Skeletal muscle tissue (tissue), 3 donors: ENCODE measurements at regions not wholly inside any gene's neighbourhood (a gene's known extent, or its start where the extent isn't known, plus 50 kb on each side); places are given as distances from the start of the nearest gene placed in this dataset.

ENCODE experiments used
- H3K27ac ChIP-seq: one replicate; pipeline ENCODE4 v1.7.0; 2013; ENCODE audit warnings: mild to moderate bottlenecking, low read depth, low read length, inconsistent platforms
- H3K27me3 ChIP-seq, 3 donors: one replicate each; pipeline ENCODE4 v1.7.0; 2013; ENCODE audit warnings: low read length in 3 of 3; ENCODE audit not compliant: control insufficient read depth in 3 of 3, insufficient read depth in 3 of 3
- H3K36me3 ChIP-seq, 3 donors: one replicate each; pipeline ENCODE4 v1.7.0; 2013; ENCODE audit warnings: low read length in 3 of 3; ENCODE audit not compliant: control insufficient read depth in 3 of 3, insufficient read depth in 3 of 3
- H3K4me1 ChIP-seq, 3 donors: one replicate each; pipeline ENCODE4 v1.7.0; 2013; ENCODE audit warnings: low read length in 3 of 3, mild to moderate bottlenecking in 3 of 3; ENCODE audit not compliant: control insufficient read depth in 3 of 3, insufficient read depth in 3 of 3
- H3K4me3 ChIP-seq, 3 donors: one replicate each; pipeline ENCODE4 v1.7.0; 2013; ENCODE audit warnings: low read length in 3 of 3
- H3K9ac ChIP-seq, 3 donors: one replicate each; pipeline ENCODE4 v1.7.0; 2013; ENCODE audit warnings: low read length in 3 of 3, mild to moderate bottlenecking in 3 of 3, moderate library complexity in 2 of 3, low read depth in 1 of 3
- H3K9me3 ChIP-seq, 3 donors: one replicate each; pipeline ENCODE4 v1.7.0; 2013; ENCODE audit warnings: low read length in 3 of 3; ENCODE audit not compliant: control insufficient read depth in 3 of 3
- donor health status: Osteomylitis.

DNA sequence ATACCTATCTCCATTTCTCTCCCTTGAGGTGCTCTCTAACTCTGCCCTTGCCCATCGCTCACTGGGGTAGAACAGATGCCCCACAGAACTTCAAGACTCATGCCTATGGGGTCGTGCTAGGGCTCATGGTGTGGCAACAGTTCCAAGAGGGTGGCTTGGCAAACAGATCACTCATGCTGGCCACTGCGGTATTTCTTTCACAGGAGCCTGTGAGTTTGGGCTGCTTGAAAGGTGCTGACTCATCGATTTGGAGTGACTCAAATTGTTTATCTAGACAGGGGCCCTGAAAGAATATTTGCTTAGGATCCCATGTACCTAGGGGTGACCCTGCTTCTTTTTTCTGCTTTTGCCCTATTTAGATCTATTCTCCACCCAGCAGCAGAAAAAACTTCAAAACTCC, 69.9 kb downstream of the IRX5 start:
- Histone ChIP-seq H3K27ac (no peak overlapping the region), H3K4me3 (no peak overlapping the region), H3K36me3 (no peaks in the 10 kb centered on the region), H3K9me3 (no peaks in the 10 kb centered on the region), H3K9ac (no peak overlapping the region), H3K4me1 (no peaks in the 10 kb centered on the region), H3K27me3 (peaks cover 3 to 27% (median 7%) of the 10 kb centered on the region in 3 donors)

DNA sequence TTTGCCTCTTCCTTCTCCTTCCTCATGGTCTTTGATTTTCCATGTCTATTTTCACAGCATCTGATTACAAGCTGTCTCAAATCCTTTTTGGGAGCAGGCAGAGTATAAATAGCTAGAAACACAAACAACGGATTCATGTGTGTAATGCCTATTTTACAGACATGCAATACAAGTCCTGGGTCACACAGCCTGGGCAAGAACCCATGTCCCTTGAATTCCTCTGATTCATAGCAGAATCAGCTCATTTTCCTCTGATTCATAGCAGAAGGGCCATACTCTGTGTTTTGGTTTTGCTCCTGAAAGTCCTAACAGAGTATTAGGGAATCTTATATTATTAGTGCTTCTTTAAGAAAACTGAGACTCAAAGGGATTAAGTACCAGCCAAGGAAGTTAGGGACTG, 71.3 kb downstream of the IRX5 start:
- H3K27ac ChIP-seq = no peak overlapping the region
- H3K36me3 ChIP-seq = no peaks in the 10 kb centered on the region
- no peaks in the 10 kb centered on the region for H3K4me1 ChIP-seq
- no peak overlapping the region for H3K4me3 ChIP-seq
- no peak overlapping the region for H3K9ac ChIP-seq
- H3K27me3 ChIP-seq = peaks cover 2 to 30% (median 7%) of the 10 kb centered on the region in 3 donors
- H3K9me3 ChIP-seq = no peaks in the 10 kb centered on the region

- H3K27me3 ChIP-seq = peaks cover 0 to 25% (median 7%) of the 10 kb centered on the region in 3 donors
- no peak overlapping the region for H3K27ac ChIP-seq
- H3K9me3 ChIP-seq = no peaks in the 10 kb centered on the region
- no peak overlapping the region for H3K4me3 ChIP-seq
- no peak overlapping the region for H3K9ac ChIP-seq
- H3K4me1 ChIP-seq = no peaks in the 10 kb centered on the region
- H3K36me3 ChIP-seq = no peaks in the 10 kb centered on the region
Measured at GRCh38 chr16:55002419-55002818, 71.8 kb downstream of the IRX5 start.

- no peaks in the 10 kb centered on the region for H3K4me1 ChIP-seq
- H3K9me3 ChIP-seq = no peaks in the 10 kb centered on the region
- no peak overlapping the region for H3K4me3 ChIP-seq
- H3K27me3 ChIP-seq = peaks cover 0 to 17% (median 3%) of the 10 kb centered on the region in 3 donors
- H3K27ac ChIP-seq = no peak overlapping the region
- no peaks in the 10 kb centered on the region for H3K36me3 ChIP-seq
- H3K9ac ChIP-seq = no peak overlapping the region
Measured at GRCh38 chr16:55003306-55003705, 72.6 kb downstream of the IRX5 start.

- no peak overlapping the region for H3K9ac ChIP-seq
- H3K4me1 ChIP-seq = no peaks in the 10 kb centered on the region
- H3K4me3 ChIP-seq = no peak overlapping the region
- peaks cover 0 to 13% (median 3%) of the 10 kb centered on the region in 3 donors for H3K27me3 ChIP-seq
- no peaks in the 10 kb centered on the region for H3K36me3 ChIP-seq
- no peak overlapping the region for H3K27ac ChIP-seq
- no peaks in the 10 kb centered on the region for H3K9me3 ChIP-seq
Measured at GRCh38 chr16:55003916-55004315, 73.3 kb downstream of the IRX5 start.

DNA sequence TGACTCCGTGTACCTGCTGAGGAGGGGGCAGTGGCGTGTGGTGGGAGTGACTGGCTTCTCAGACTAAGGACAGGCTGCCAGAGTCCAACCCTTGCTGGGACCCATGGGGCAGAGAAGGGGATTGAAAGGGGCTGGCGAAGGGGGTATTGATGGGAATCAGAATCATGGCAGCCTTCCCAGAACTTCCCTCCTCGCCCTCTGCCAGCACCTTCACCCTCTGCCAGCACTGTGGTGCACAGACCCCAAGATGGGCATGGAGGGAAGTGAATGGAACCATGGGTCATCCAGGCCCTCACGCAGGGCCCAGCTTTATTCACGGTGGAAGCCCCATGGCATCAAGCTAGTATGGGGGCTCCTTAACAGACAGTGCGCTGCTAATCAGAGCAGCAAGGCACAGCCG, 76.8 kb downstream of the IRX5 start:
- no peak overlapping the region for H3K9ac ChIP-seq
- no peaks in the 10 kb centered on the region for H3K4me1 ChIP-seq
- peaks cover 0 to 5% (median 3%) of the 10 kb centered on the region in 3 donors for H3K27me3 ChIP-seq
- H3K9me3 ChIP-seq = no peaks in the 10 kb centered on the region
- H3K27ac ChIP-seq = no peak overlapping the region
- no peak overlapping the region for H3K4me3 ChIP-seq
- no peaks in the 10 kb centered on the region for H3K36me3 ChIP-seq

DNA sequence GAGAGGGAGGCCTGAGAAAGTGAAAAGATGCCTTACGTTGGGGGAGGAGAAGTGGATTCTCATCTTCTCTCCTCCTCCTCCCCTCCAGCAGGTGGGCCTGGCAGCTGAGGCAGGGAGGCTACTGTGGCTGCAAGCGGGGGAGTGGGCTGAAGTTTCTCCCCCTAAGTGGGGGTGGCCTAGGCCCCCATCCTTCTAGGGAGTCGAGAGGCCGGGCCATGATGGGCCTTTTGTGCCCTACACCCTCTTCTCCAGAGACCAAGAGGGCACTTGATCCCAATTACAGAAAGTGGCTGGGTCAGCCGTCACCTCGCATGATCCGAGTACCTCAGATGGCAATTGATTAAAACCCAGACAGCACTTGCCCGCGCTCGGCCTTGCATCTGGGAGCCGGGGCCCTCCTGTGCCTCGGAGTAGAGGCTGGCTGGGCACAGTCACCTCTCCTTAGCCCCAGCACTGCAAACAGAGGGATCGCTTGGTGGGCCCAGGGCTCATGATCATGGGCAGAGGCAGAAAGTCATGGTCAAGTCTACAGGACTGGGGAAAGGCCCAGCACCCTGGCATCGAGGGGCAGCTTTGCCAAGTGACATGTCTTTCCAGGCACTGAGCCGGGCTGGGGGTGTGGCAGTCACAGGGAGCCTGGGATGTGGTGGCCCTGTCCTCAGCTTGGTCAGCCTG, 78.3 kb downstream of the IRX5 start:
- Histone ChIP-seq H3K36me3 (no peaks in the 10 kb centered on the region), H3K27ac (no peak overlapping the region)

GRCh38 chr16:55009581-55009980, 78.9 kb downstream of the IRX5 start:
- H3K27me3 ChIP-seq = peaks cover 0 to 3% (median 2%) of the 10 kb centered on the region in 3 donors
- no peaks in the 10 kb centered on the region for H3K36me3 ChIP-seq
- no peak overlapping the region for H3K27ac ChIP-seq
- no peaks in the 10 kb centered on the region for H3K4me1 ChIP-seq
- H3K9me3 ChIP-seq = no peaks in the 10 kb centered on the region
- H3K9ac ChIP-seq = no peak overlapping the region
- H3K4me3 ChIP-seq = no peak overlapping the region

More for the DNA sequence above, 78.3 kb downstream of the IRX5 start:
- Histone ChIP-seq H3K9ac (no peak overlapping the region), H3K27me3 (peaks cover 0 to 5% (median 3%) of the 10 kb centered on the region in 3 donors), H3K4me3 (no peak overlapping the region), H3K4me1 (no peaks in the 10 kb centered on the region), H3K9me3 (no peaks in the 10 kb centered on the region)

DNA sequence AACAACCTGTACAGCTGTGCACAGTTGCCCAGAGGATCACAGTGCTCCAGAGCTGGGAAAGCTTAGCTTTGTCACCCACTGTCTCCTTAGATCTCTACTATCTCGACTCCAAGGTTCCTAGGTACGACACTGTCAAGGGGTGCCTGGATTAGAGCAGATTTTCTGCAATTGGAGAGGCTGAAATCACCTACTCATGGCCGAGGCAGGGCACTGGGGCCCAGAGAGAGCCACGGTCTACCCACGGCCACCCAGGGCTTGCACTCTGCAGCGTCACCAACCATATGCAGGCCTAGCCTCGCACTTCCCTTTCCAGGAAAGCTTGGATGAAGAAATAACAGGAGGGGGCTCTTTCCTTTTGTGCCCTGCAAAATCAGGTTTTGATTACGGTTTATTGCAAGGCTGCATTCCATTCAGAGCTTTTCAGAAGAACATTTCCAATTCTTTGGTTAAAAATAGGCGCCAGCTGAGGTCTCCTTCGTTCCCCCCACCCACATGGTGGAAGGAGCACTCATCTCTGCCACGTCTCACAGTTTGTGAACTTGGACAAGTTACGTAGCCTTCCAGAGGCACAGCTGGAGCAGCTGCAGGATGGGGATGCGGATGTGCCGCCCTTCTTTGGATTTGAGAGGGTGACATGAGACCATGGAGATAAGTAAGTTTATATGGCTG, 80.0 kb downstream of the IRX5 start:
- Histone ChIP-seq H3K4me3 (no peak overlapping the region), H3K36me3 (no peaks in the 10 kb centered on the region), H3K27me3 (peaks cover 0 to 2% (median 0%) of the 10 kb centered on the region in 3 donors), H3K27ac (no peak overlapping the region), H3K9me3 (no peaks in the 10 kb centered on the region), H3K9ac (no peak overlapping the region), H3K4me1 (no peaks in the 10 kb centered on the region)

DNA sequence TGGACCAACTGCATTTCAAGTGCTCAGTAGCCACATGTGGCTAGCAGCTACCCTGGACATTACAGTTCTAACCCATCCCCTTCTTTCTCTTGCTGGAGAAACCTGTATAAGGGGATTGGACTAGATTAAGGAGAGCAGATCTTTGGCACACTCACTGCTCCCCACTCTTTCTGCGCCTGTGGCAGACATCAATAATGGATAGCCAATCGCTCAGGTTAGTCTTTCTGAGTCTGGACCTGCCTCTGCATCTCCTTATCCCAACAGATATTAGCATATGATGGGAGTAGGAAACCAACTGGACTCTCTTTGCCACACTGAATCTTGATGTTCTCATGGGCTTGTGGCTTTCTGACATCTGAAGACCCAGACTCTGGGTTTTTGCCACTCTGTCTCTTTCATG, 81.7 kb downstream of the IRX5 start:
- Histone ChIP-seq H3K9ac (no peak overlapping the region), H3K9me3 (no peaks in the 10 kb centered on the region), H3K27me3 (peaks cover 0 to 6% (median 0%) of the 10 kb centered on the region in 3 donors), H3K27ac (no peak overlapping the region), H3K4me3 (no peak overlapping the region), H3K36me3 (no peaks in the 10 kb centered on the region), H3K4me1 (no peaks in the 10 kb centered on the region)
